SK-N-SH treated with all-trans-retinoic acid at 6 μM for 48 hours (cell line): ENCODE measurements at regions not wholly inside any gene's neighbourhood (a gene's known extent, or its start where the extent isn't known, plus 50 kb on each side); places are given as distances from the start of the nearest gene placed in this dataset.

Source experiments
- PPARA ChIP-seq: fragments of 250-450 bp; sonication (Bioruptor Pico); IDR thresholded peaks from 2 replicates; pipeline ENCODE4 v1.5.0; 2020; ENCODE audit warnings: mild to moderate bottlenecking, borderline replicate concordance
- TCF4 ChIP-seq: fragments of 250-450 bp; sonication (Bioruptor Pico); IDR thresholded peaks from 2 replicates; pipeline ENCODE4 v1.8.0; 2021; ENCODE audit warnings: mild to moderate bottlenecking, moderate library complexity, borderline replicate concordance
- ZFP3 ChIP-seq: fragments of 250-450 bp; sonication (Bioruptor Pico); IDR thresholded peaks from 2 replicates; pipeline ENCODE4 v1.5.0; 2020; ENCODE audit warnings: mild to moderate bottlenecking, moderate library complexity
- ZFP30 ChIP-seq: fragments of 450-650 bp; formaldehyde crosslinking; IDR thresholded peaks from 2 replicates; pipeline ENCODE4 v1.5.0; 2022; ENCODE audit warnings: mild to moderate bottlenecking, moderate library complexity
- TF ChIP-seq, protein P1 (sequence below): fragments of 250-450 bp; sonication (Bioruptor Pico); IDR thresholded peaks from 2 replicates; pipeline ENCODE4 v1.8.0; 2021; ENCODE audit warnings: low read depth, mild to moderate bottlenecking, moderate library complexity, borderline replicate concordance
- TF ChIP-seq, protein P2 (sequence below): fragments of 250-450 bp; sonication (Bioruptor Pico); IDR thresholded peaks from 2 replicates; pipeline ENCODE4 v1.5.0; 2020; ENCODE audit warnings: mild to moderate bottlenecking, moderate library complexity
- TF ChIP-seq, protein P3 (sequence below): fragments of 250-450 bp; sonication (Bioruptor Pico); IDR thresholded peaks from 2 replicates; pipeline ENCODE4 v1.8.0; 2020; ENCODE audit warnings: mild to moderate bottlenecking, moderate library complexity, borderline replicate concordance

DNA sequence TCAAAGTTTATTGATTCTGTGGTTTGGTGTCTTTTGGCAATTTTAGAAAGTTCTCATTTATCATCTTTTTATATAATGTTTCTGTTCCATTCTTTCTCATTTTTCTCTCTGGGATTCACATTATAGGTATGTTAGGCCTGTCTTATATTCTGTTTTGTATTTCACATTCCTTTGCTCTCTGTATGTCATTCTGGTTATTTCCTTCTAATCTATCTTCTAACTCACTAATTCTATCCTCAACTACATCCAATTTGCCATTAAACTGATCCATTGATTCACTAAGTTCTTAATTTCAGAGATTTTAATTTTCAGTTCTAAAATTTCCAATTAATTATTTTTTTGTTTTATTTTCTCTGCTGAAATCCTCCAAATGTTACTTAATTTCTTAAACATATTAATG is 234.8 kb downstream of the FOXD2 start:
- TF ChIP-seq ZFP30 (peak; percentile 89), PPARA (CRISPR knock-in tag) (no peak), ZFP3 (CRISPR knock-in tag) (no peak), TCF4 (CRISPR knock-in tag) (no peak)
- TF ChIP-seq, protein P1, sequence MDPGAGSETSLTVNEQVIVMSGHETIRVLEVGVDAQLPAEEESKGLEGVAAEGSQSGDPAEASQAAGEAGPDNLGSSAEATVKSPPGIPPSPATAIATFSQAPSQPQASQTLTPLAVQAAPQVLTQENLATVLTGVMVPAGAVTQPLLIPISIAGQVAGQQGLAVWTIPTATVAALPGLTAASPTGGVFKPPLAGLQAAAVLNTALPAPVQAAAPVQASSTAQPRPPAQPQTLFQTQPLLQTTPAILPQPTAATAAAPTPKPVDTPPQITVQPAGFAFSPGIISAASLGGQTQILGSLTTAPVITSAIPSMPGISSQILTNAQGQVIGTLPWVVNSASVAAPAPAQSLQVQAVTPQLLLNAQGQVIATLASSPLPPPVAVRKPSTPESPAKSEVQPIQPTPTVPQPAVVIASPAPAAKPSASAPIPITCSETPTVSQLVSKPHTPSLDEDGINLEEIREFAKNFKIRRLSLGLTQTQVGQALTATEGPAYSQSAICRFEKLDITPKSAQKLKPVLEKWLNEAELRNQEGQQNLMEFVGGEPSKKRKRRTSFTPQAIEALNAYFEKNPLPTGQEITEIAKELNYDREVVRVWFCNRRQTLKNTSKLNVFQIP (CRISPR knock-in tag), result no peak
- TF ChIP-seq, protein P2, sequence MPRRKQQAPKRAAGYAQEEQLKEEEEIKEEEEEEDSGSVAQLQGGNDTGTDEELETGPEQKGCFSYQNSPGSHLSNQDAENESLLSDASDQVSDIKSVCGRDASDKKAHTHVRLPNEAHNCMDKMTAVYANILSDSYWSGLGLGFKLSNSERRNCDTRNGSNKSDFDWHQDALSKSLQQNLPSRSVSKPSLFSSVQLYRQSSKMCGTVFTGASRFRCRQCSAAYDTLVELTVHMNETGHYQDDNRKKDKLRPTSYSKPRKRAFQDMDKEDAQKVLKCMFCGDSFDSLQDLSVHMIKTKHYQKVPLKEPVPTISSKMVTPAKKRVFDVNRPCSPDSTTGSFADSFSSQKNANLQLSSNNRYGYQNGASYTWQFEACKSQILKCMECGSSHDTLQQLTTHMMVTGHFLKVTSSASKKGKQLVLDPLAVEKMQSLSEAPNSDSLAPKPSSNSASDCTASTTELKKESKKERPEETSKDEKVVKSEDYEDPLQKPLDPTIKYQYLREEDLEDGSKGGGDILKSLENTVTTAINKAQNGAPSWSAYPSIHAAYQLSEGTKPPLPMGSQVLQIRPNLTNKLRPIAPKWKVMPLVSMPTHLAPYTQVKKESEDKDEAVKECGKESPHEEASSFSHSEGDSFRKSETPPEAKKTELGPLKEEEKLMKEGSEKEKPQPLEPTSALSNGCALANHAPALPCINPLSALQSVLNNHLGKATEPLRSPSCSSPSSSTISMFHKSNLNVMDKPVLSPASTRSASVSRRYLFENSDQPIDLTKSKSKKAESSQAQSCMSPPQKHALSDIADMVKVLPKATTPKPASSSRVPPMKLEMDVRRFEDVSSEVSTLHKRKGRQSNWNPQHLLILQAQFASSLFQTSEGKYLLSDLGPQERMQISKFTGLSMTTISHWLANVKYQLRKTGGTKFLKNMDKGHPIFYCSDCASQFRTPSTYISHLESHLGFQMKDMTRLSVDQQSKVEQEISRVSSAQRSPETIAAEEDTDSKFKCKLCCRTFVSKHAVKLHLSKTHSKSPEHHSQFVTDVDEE (CRISPR knock-in tag), result no peak
- TF ChIP-seq, protein P3, sequence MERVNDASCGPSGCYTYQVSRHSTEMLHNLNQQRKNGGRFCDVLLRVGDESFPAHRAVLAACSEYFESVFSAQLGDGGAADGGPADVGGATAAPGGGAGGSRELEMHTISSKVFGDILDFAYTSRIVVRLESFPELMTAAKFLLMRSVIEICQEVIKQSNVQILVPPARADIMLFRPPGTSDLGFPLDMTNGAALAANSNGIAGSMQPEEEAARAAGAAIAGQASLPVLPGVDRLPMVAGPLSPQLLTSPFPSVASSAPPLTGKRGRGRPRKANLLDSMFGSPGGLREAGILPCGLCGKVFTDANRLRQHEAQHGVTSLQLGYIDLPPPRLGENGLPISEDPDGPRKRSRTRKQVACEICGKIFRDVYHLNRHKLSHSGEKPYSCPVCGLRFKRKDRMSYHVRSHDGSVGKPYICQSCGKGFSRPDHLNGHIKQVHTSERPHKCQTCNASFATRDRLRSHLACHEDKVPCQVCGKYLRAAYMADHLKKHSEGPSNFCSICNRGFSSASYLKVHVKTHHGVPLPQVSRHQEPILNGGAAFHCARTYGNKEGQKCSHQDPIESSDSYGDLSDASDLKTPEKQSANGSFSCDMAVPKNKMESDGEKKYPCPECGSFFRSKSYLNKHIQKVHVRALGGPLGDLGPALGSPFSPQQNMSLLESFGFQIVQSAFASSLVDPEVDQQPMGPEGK (CRISPR knock-in tag), result no peak
